COLO668 (cell line): ENCODE measurements at regions not wholly inside any gene's neighbourhood (a gene's known extent, or its start where the extent isn't known, plus 50 kb on each side); places are given as distances from the start of the nearest gene placed in this dataset.
"Not testable (repeated sequence)": the region's sequence is repeated elsewhere in the genome, so short reads cannot be mapped to it uniquely, and the experiment has no call there.

Experiments
- DNase-seq: peaks from one replicate; lab custom pipeline; 2025; ENCODE audit not compliant: unreplicated experiment; lab: John Stamatoyannopoulos, UW

GRCh38 chr4:127229855-127230608 is 402.7 kb upstream of the INTU start:
- no peak for DNase-seq

GRCh38 chr4:127236889-127237288 is 395.9 kb upstream of the INTU start:
- no peak for DNase-seq

- no peak for DNase-seq
Observed at GRCh38 chr4:127237581-127237980, 395.2 kb upstream of the INTU start.

GRCh38 chr4:127238956-127239475 is 393.7 kb upstream of the INTU start:
- no peak for DNase-seq

- no peak for DNase-seq
Observed at GRCh38 chr4:127239902-127240763, 392.6 kb upstream of the INTU start.

- no peak for DNase-seq
Observed at GRCh38 chr4:127240764-127241105, 392.0 kb upstream of the INTU start.

GRCh38 chr4:127244515-127244914 is 388.2 kb upstream of the INTU start:
- DNase-seq = no peak

GRCh38 chr4:127246963-127247952 is 385.5 kb upstream of the INTU start:
- no peak for DNase-seq

GRCh38 chr4:127249066-127249766 is 383.5 kb upstream of the INTU start:
- DNase-seq = no peak

GRCh38 chr4:127249767-127250108 is 383.0 kb upstream of the INTU start:
- DNase-seq = no peak

- no peak for DNase-seq
Observed at GRCh38 chr4:127250577-127250976, 382.2 kb upstream of the INTU start.

- no peak for DNase-seq
Observed at GRCh38 chr4:127251423-127251822, 381.3 kb upstream of the INTU start.

GRCh38 chr4:127256500-127256899 is 376.3 kb upstream of the INTU start:
- no peak for DNase-seq

GRCh38 chr4:127261476-127261875 is 371.3 kb upstream of the INTU start:
- DNase-seq = no peak

- no peak for DNase-seq
Observed at GRCh38 chr4:127268367-127268766, 364.4 kb upstream of the INTU start.

- not testable (repeated sequence) for DNase-seq
Observed at GRCh38 chr4:127277023-127277422, 355.7 kb upstream of the INTU start.

- DNase-seq = no peak
Observed at GRCh38 chr4:127284236-127284635, 348.5 kb upstream of the INTU start.

GRCh38 chr4:127291316-127291715 is 341.4 kb upstream of the INTU start:
- DNase-seq = no peak

- no peak for DNase-seq
Observed at GRCh38 chr4:127293496-127293895, 339.3 kb upstream of the INTU start.

- DNase-seq = no peak
Observed at GRCh38 chr4:127304356-127304755, 328.4 kb upstream of the INTU start.
